ENCODE measurements at regions not wholly inside any gene's neighbourhood (a gene's known extent, or its start where the extent isn't known, plus 50 kb on each side); places are given as distances from the start of the nearest gene placed in this dataset.

- no peak for DNase-seq (ENCODE audit: extremely low spot score)
- 93% methylated on average over 1 of the region's 1 CpG for WGBS
- no peaks in the 10 kb centered on the region for H3K36me3 ChIP-seq (ENCODE audit: insufficient read depth)
Observed at GRCh38 chr20:55855052-55855451, 150.3 kb downstream of the CBLN4 start.

GRCh38 chr20:55830121-55830827 is 175.0 kb downstream of the CBLN4 start:
- WGBS: 50% methylated on average over 4 of the region's 4 CpGs
- DNase-seq (ENCODE audit: extremely low spot score): no peak
- Histone ChIP-seq H3K4me1 (ENCODE audit: insufficient read depth) (no peaks in the 10 kb centered on the region), H3K36me3 (ENCODE audit: insufficient read depth) (no peaks in the 10 kb centered on the region), H3K4me3 (ENCODE audit: low read depth, low read length) (no peak overlapping the region), H3K27ac (ENCODE audit: low read depth) (no peak overlapping the region)

More at GRCh38 chr20:55855052-55855451, 150.3 kb downstream of the CBLN4 start:
- H3K4me1 ChIP-seq (ENCODE audit: insufficient read depth): no peaks in the 10 kb centered on the region
- H3K4me3 ChIP-seq (ENCODE audit: low read depth, low read length): no peak overlapping the region
- no peak overlapping the region for H3K27ac ChIP-seq (ENCODE audit: low read depth)

DNA sequence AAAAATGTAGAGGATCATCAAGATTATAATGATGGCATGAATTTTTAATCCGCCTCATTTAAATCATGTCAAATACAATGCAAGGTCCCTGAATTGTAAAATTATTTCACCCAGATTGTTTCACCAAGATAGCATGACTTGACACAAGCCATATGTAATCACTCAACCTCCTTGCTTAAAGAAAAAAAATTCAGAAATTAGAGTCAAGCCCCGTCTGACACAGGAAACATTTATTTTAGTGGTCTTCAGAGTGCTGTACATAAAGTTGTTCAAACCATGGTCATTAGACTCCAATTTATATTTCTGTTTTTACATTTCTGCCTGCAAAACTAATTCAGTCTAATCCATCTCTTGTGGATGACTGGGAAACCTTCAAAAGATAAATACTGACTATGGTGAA is 200.2 kb downstream of the CBLN4 start:
- Histone ChIP-seq H3K4me1 (ENCODE audit: insufficient read depth) (no peaks in the 10 kb centered on the region), H3K4me3 (ENCODE audit: low read depth, low read length) (no peak overlapping the region), H3K27ac (ENCODE audit: low read depth) (no peak overlapping the region), H3K36me3 (ENCODE audit: insufficient read depth) (no peaks in the 10 kb centered on the region)
- DNase-seq (ENCODE audit: extremely low spot score): no peak
- WGBS: 69% methylated on average over 2 of the region's 2 CpGs

GRCh38 chr20:55800552-55801245 is 204.6 kb downstream of the CBLN4 start:
- Histone ChIP-seq H3K4me1 (ENCODE audit: insufficient read depth) (no peaks in the 10 kb centered on the region), H3K36me3 (ENCODE audit: insufficient read depth) (no peaks in the 10 kb centered on the region), H3K27ac (ENCODE audit: low read depth) (no peak overlapping the region), H3K4me3 (ENCODE audit: low read depth, low read length) (no peak overlapping the region)
- WGBS: 86% methylated on average over 3 of the region's 3 CpGs
- DNase-seq (ENCODE audit: extremely low spot score): no peak

GRCh38 chr20:55793986-55794385 is 211.3 kb downstream of the CBLN4 start:
- no peak for DNase-seq (ENCODE audit: extremely low spot score)
- WGBS: 88% methylated on average over 3 of the region's 3 CpGs
- no peaks in the 10 kb centered on the region for H3K36me3 ChIP-seq (ENCODE audit: insufficient read depth)
- H3K4me1 ChIP-seq (ENCODE audit: insufficient read depth): no peaks in the 10 kb centered on the region
- no peak overlapping the region for H3K4me3 ChIP-seq (ENCODE audit: low read depth, low read length)
- no peak overlapping the region for H3K27ac ChIP-seq (ENCODE audit: low read depth)

- DNase-seq (ENCODE audit: extremely low spot score): no peak
- no peak overlapping the region for H3K27ac ChIP-seq (ENCODE audit: low read depth)
- H3K4me3 ChIP-seq (ENCODE audit: low read depth, low read length): no peak overlapping the region
- no peaks in the 10 kb centered on the region for H3K36me3 ChIP-seq (ENCODE audit: insufficient read depth)
- H3K4me1 ChIP-seq (ENCODE audit: insufficient read depth): no peaks in the 10 kb centered on the region
Observed at GRCh38 chr20:55792049-55792448, 213.3 kb downstream of the CBLN4 start.

DNA sequence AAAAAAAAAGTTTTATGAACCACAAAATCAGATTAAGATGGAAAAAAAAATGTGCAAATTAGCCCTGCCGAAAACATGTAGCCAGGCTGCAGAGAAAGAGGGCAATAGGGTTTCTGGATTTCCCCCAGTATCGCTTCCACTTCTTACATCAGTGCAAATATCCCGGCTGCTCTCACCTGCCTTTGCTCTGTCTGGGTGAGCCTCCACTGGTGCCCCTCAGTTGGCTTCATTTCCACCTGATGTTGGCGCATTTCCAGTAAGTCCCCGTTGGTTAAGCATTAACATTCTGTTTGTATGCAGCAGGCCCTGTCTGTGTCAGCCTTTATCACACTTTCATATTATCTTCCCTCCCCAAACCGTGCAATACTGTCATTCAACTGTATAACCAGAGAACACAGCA is 215.1 kb downstream of the CBLN4 start:
- Histone ChIP-seq H3K4me3 (ENCODE audit: low read depth, low read length) (no peak overlapping the region), H3K27ac (ENCODE audit: low read depth) (no peak overlapping the region), H3K4me1 (ENCODE audit: insufficient read depth) (no peaks in the 10 kb centered on the region), H3K36me3 (ENCODE audit: insufficient read depth) (no peaks in the 10 kb centered on the region)
- 80% methylated on average over 6 of the region's 6 CpGs for WGBS
- DNase-seq (ENCODE audit: extremely low spot score): no peak

- no peak for DNase-seq (ENCODE audit: extremely low spot score)
- Histone ChIP-seq H3K4me1 (ENCODE audit: insufficient read depth) (no peaks in the 10 kb centered on the region), H3K27ac (ENCODE audit: low read depth) (no peak overlapping the region), H3K4me3 (ENCODE audit: low read depth, low read length) (no peak overlapping the region), H3K36me3 (ENCODE audit: insufficient read depth) (no peaks in the 10 kb centered on the region)
- WGBS: 48% methylated on average over 2 of the region's 2 CpGs
Observed at GRCh38 chr20:55784036-55784435, 221.3 kb downstream of the CBLN4 start.

GRCh38 chr20:55783381-55783780 is 221.9 kb downstream of the CBLN4 start:
- no peak overlapping the region for H3K4me3 ChIP-seq (ENCODE audit: low read depth, low read length)
- no peak overlapping the region for H3K27ac ChIP-seq (ENCODE audit: low read depth)
- H3K4me1 ChIP-seq (ENCODE audit: insufficient read depth): no peaks in the 10 kb centered on the region
- no peak for DNase-seq (ENCODE audit: extremely low spot score)
- 42% methylated on average over 3 of the region's 3 CpGs for WGBS
- no peaks in the 10 kb centered on the region for H3K36me3 ChIP-seq (ENCODE audit: insufficient read depth)

GRCh38 chr20:55782912-55783253 is 222.4 kb downstream of the CBLN4 start:
- Histone ChIP-seq H3K4me3 (ENCODE audit: low read depth, low read length) (no peak overlapping the region), H3K36me3 (ENCODE audit: insufficient read depth) (no peaks in the 10 kb centered on the region), H3K27ac (ENCODE audit: low read depth) (no peak overlapping the region), H3K4me1 (ENCODE audit: insufficient read depth) (no peaks in the 10 kb centered on the region)
- DNase-seq (ENCODE audit: extremely low spot score): no peak
- 33% methylated on average over 8 of the region's 8 CpGs for WGBS

GRCh38 chr20:55782224-55782911 is 223.0 kb downstream of the CBLN4 start:
- 77% methylated on average over 5 of the region's 5 CpGs for WGBS
- Histone ChIP-seq H3K27ac (ENCODE audit: low read depth) (no peak overlapping the region), H3K4me1 (ENCODE audit: insufficient read depth) (no peaks in the 10 kb centered on the region), H3K36me3 (ENCODE audit: insufficient read depth) (no peaks in the 10 kb centered on the region), H3K4me3 (ENCODE audit: low read depth, low read length) (no peak overlapping the region)
- no peak for DNase-seq (ENCODE audit: extremely low spot score)

GRCh38 chr20:55778796-55779195 is 226.5 kb downstream of the CBLN4 start:
- no peaks in the 10 kb centered on the region for H3K4me1 ChIP-seq (ENCODE audit: insufficient read depth)
- H3K4me3 ChIP-seq (ENCODE audit: low read depth, low read length): no peak overlapping the region
- H3K36me3 ChIP-seq (ENCODE audit: insufficient read depth): no peaks in the 10 kb centered on the region
- H3K27ac ChIP-seq (ENCODE audit: low read depth): no peak overlapping the region
- WGBS: 86% methylated on average over 5 of the region's 5 CpGs
- DNase-seq (ENCODE audit: extremely low spot score): no peak

DNA sequence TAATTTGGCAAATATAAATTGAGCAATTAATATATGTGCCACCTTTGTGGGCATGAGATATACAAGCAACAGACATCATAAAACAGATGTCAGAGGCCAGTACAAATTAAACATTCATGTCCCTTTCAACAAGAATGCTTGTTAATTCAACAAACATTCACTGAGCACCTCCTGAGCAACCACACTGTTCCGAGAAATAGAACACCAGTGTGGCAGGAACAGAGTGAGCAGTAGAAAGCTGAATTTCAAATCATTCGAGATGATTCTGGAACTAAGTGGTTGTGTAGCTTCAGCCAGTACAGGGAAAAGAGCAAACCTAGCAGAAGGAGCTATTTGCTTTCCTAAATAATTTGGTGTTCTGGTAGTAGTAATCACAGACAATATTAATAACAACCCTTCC is 227.7 kb downstream of the CBLN4 start:
- no peaks in the 10 kb centered on the region for H3K36me3 ChIP-seq (ENCODE audit: insufficient read depth)
- no peak for DNase-seq (ENCODE audit: extremely low spot score)
- WGBS: 83% methylated on average over 2 of the region's 2 CpGs
- H3K27ac ChIP-seq (ENCODE audit: low read depth): no peak overlapping the region
- no peak overlapping the region for H3K4me3 ChIP-seq (ENCODE audit: low read depth, low read length)
- no peaks in the 10 kb centered on the region for H3K4me1 ChIP-seq (ENCODE audit: insufficient read depth)

GRCh38 chr20:55776176-55776575 is 229.1 kb downstream of the CBLN4 start:
- 67% methylated on average over 3 of the region's 3 CpGs for WGBS

More at GRCh38 chr20:55776176-55776575, 229.1 kb downstream of the CBLN4 start:
- DNase-seq (ENCODE audit: extremely low spot score): no peak
- Histone ChIP-seq H3K4me1 (ENCODE audit: insufficient read depth) (no peaks in the 10 kb centered on the region), H3K27ac (ENCODE audit: low read depth) (no peak overlapping the region), H3K4me3 (ENCODE audit: low read depth, low read length) (no peak overlapping the region), H3K36me3 (ENCODE audit: insufficient read depth) (no peaks in the 10 kb centered on the region)
